ENCODE measurements at regions not wholly inside any gene's neighbourhood (a gene's known extent, or its start where the extent isn't known, plus 50 kb on each side); places are given as distances from the start of the nearest gene placed in this dataset.

DNA sequence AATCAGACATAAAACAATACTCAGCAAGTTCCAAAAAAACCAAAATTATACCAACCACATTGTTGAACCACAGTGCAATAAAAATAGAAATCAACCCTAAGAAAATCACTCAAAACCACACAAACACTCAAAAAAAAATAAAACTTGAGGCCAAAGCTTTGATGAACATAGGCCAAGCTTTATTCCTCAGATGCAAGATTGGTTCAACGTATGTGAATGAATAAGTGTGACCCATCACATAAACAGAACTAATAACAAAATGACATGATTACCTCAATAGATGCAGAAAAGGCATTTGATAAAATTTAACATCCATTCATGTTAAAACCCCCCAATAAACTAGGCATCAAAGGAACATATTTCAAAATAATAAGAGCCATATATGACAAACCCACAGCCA lies 506.1 kb upstream of the FZD8 start:
- no peak for DNase-seq

DNA sequence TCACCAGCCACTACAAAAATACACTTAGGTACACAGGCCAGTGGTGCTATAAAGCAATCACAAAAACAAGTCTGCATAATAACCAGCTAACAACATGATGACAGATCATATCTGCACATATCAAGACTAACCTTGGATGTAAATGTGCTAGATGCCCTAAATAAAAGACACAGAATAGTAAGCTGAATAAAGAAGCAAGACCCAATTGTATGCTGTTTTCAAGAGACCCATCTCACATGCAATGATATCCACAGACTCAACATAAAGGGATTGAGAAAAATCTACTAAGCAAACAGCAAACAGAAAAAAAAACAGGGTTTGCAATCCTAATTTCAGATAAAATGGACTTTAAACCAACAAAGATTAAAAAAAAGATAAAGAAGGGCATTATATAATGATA lies 505.4 kb upstream of the FZD8 start:
- no peak for DNase-seq

DNA sequence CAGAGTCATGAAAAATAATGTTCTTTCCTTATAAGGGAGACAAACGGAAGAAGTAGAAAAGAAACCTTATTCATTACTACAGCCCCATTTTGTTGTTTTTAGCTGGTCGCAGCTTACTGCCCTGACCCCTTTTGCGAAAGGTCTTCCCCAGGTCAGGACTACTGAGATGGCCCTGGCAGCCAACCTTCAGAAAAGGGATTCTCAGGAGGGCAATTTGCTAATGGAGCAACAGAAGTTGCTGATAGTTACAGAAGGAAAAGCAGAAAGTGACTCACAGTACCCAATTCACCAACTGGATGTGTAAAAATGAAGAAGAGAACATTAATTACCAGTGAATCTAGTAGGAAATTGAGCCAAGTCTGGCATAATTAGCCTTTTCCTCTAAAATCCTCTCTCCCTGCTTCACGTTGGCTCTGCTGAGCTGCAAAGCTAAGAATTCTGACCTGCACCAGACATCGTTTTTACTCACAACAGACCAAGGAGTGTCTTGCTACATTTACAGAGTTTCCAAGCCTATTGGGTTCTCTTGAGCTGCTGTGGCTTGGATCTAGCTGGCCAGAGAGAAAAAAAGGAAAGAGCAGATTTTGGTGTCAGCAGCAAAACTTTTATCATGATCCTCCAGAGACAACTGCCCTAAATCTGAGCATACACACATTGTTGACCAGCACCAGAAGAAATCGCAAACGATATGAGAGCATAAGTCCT lies 499.9 kb upstream of the FZD8 start:
- no peak for DNase-seq

DNA sequence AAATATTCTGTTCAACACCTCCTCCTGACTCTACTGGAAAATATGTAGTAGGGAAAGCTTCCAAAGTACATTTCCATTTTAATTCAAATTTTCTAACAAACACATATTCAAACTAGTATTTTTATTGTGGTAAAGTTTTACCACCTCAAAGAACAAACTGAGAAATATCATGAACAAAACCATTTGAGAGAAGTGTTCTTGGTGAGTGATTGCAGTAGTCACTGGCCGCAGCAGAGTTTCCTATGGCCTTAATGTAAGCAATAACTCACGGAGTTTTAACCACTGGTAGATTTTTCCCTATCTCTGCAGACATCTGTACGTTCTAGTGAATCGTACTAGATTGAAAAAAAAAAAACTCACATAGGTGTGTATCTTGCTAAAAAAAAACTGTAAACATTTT lies 487.0 kb upstream of the FZD8 start:
- no peak for DNase-seq

DNA sequence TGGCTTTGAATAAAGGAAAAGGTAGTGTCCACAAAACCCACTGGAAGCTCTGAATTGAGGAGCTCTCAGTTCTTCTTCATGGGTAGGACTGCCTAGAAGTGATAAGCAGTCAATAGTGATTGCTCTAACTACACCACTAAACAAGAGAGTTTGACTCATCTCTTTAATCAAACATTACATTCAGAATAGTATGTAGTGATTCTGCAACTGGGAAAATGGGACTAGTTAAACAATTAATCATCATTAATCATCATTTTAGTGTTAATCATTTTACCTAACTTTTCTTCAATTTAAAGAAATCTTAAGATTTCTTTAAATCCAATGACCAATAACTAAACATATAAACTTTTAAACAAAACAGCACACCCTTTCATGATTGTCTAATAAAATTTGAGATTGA lies 484.0 kb upstream of the FZD8 start:
- no peak for DNase-seq

DNA sequence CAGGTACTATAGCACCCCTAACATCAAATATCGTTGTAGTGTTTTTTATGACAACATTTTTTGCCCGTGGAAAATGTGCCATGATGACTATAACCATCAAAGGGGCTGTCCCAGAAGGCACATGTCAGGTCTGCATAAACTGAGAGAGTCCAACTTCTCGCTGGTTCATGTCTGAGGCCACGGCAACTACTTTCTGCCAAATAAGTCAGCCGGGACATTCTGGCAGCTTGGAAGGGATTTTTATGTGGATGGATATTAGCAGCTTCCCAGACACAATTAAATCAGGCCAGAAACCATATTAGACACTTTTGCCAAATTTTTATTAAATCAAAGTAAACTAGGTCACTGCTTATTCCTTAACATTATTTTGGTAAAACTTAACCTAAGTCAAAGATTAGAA lies 477.4 kb upstream of the FZD8 start:
- DNase-seq = no peak

DNA sequence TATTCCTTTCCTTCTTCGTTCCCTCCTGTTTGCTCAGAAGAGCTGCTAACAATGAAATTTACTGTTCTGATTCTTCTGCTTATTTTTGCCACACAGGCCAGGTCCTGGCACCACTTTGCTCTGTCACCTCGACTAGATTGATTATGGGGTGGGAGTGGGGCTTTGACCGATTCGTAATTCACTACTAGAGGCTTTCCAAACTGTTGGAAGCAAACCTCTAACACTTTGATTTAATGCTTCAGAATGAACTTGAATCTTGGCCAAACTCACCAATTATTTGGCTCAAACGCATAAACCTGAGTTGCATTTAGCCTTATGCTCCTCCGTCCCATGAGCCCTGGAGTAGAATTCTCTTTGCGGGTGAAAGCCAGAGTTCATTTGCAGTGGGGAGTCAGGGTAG lies 476.2 kb upstream of the FZD8 start:
- no peak for DNase-seq

DNA sequence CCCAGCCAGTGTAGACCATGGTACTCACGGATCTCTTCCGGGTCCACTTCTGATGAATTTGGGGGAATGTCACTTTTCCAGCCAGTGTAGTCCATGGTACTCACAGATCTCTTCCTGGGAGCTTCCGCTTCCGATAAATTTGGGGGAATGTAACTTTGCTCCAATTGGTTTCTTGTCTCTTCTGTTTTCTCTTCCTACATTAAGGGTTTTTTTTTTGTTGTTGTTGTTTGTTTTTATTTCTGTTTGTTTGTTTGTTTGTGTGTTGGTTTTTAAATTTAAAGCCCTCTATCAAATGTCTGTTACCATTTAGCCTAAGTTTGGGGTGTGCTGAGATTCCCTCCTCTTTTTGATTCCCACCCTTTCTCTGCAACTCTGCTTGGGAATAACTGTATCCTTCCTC lies 475.8 kb upstream of the FZD8 start:
- no peak for DNase-seq

DNA sequence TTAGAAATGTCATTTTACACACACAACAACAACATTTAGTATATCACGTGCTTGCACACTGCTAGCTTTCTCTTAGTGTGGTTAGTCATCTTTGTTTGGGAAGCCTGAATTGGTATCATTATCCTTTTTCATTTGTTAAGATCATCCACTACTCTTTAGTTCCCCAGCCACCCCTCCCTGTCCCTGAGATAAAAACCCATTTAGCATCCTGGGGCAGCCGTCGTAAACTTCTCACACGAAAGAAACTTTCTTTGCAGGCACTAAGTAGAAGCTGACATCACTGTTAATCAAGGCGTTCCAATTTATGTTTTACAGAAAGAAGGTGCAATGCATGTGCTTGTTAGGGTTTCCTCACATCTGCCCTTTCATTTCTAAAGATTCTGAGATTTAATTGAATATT lies 475.1 kb upstream of the FZD8 start:
- no peak for DNase-seq

DNA sequence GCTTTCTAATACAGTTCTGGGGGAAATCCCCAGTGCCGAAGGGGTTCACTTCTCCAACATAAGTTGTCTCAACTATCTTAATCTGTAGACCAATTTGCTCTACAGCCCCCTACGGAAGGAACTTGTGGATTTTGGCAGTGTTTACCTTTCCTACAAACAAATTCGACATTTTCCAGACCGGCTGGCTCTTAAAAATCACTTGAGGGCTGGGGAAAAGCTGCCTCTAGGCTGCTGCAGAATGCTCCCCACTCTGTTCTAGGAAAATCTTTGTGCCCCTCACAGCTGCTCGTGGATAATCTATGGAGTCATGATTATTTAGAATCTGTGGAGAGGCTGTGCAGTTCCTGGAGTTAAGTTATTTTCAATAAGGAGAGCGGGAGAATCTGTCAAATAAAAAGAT lies 474.6 kb upstream of the FZD8 start:
- no peak for DNase-seq

DNA sequence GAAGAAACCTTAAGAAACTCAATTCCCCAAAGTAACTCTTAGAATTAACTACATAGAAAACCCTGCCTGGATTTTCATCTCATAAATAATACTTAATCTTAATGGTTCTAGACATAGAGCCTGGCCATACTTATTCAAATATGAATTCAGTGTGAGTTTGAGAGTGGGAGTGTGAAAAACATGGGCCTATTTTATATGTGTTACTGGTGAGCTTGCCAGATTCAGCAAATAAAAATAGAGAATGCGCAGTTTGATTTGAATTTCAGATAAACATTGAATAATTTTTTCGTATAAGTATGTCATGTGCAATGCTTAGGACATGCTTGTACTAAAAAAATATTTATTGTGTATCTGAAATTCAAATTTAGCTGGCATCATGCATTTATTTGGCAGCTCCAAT lies 473.9 kb upstream of the FZD8 start:
- DNase-seq = no peak

DNA sequence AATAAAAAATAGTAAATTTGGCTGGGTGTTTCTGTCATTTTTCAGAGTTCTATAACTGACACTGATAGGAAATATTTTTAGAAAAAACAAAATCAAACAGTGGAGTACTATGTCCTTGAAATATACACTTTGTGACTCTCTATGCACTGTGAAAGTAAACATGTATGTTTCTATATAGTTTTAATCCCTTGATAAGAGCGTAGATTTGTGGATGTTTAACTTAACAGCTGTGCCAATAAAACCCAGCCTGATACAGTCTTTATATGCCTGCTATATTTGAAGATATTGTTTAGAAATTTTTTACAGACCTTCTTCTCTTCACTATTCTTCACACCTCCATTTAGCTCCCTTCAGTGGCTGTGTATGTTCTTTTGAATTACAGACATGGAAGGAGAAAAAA lies 473.3 kb upstream of the FZD8 start:
- no peak for DNase-seq

DNA sequence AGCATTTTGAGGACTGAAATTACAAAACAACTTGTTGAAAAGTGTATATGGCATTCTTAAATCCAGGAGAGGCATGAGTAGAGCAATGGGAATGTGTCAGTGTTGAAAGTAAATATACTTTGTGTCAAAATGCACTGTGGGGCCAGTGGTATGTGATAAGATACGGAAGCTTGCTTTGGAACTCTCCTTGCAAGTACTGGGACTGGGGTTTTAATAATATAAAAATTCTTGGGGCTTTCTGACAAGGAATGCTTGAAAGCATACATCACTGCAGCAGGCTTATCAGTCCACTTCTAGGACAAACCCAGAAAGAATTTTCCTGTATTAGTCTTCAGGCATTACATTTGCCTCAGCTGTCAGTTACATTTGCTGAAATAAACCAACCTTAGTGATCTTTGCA lies 472.8 kb upstream of the FZD8 start:
- DNase-seq = no peak

DNA sequence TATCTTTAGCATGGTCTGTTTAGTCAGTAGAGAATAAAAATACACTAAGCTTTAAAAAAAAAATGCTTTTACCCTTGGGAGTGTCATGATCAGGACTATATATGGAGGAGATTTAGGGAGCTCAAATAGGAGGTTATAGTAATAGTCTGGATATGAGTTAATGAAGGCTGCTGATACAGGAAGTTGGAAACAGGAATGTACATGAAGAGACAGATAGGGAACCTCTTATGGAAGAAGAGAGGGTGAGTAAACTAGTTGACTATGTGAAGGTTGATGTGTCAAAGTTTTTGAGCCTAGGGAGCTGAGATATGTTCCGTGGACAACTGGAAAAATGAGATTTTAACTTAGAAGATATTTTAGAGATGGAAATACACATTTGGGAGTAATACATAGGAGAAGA lies 472.0 kb upstream of the FZD8 start:
- DNase-seq = no peak

DNA sequence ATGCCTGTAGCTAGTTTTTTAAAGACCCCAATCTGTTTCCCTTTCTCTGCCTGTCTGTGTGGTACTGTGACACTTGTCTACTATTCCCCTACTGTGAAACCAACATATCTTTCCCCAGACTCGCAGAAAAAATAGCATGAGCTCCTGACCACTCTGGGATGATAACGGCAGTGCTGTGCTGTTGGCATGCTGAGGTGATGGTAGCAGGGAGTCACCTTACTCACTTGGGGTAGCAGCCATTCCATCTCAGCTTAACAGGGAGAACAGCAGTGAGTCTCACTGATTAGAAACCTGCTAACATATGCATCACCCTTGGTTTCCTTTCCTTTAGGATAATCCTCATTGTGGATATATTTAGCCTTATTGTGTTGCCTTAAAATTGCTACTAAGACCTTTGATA lies 469.6 kb upstream of the FZD8 start:
- DNase-seq = no peak

DNA sequence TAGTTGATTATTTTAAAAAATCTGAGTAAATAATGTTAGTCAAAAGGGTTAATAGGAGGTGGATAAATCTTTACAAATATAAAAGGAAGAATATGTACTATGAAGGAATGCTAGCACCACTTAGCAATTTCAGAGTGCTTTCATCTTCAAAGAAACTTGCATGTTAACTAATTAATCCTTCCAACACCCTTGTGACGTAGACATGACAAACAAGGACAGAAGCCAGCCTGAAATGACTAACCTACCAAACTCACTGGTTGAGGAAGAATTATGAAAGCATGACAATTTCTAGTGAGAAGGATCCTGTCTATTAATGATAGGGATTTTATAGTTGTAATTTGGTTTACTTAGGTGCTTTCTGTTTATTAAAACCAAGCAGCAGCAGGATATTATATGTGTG lies 468.0 kb upstream of the FZD8 start:
- no peak for DNase-seq

DNA sequence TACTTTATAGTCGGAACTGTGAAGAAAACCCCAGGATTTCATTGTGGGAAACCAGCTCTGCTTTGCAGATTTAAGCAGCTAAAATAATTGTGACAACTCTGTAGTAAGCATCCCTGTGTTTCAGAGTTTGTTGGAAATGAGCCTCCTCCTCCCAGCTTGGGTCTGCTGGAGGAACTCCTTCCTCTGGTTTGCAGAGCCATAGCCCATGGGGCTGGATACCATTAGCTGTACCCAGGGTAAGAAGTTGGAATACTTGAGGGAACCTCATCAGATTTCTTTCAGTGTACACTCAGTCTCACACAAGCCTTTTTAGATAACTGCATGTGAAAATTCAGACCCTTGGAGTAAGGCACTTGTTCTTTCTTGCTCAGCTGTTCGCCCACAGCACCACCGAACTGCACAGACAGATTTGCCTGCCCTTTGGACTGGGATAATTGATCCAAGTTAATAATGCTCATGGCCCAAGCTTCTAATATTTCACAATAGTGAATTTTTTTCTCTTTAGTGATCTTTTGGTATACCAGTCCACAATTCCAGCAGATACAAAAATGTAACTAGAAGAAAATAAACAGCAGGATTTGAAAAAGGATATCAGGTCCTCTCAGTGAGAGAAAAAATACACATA lies 467.4 kb upstream of the FZD8 start:
- no peak for DNase-seq

DNA sequence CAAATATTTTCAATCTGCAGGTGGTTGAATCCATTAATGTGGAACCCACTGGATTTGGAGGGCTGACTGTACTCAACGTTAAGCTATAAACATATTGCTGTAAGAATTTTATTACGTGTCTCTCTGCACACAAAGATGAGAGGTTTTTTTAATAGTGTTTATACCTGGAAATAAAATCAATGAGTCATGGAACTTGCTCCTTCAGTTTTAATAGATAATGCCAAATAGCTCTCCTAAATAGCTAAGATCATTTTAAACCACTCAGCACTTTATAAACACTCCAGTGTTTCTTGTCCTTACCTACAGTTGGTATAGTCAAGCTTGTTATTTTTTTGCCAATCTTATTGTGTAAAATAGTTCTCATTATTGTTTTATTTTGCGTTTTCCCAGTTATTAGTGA lies 455.6 kb upstream of the FZD8 start:
- no peak for DNase-seq

DNA sequence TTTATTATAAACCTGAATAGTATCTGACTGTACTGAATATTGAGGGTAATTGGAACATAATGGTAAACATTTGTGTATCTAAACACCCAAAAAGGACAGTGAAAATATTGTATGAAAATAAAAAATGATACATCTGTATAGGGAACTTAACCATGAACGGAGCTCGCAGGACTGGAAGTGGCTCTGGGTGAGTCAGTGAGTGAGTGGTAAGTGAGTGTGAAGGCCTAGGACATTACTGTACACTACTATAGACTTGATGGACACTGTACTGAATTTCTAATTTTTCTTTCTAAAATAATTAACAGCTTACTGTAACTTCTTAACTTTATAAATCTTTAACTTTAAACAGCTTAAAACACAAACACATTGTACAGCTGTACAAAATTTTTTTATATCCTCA lies 454.5 kb upstream of the FZD8 start:
- DNase-seq = no peak

DNA sequence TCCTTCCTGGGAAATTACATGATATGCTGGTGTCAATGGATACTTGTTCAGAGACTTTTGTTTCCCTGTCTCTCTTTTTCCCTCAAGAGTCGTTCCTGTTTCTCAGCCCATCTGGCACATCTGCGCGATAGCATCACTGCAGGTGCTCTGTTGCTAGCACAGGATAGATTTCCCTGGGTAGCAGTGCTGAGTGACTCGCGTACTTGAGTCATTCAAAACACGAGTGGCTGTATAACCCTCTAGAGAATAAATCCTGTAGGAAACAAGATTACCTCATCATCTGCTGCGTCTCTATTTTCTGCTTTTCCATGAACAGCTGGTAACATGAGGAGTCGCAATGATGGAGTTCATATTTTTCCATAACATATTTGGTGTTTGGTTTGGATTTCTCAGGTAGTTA lies 452.0 kb upstream of the FZD8 start:
- DNase-seq = peak; percentile 72

DNA sequence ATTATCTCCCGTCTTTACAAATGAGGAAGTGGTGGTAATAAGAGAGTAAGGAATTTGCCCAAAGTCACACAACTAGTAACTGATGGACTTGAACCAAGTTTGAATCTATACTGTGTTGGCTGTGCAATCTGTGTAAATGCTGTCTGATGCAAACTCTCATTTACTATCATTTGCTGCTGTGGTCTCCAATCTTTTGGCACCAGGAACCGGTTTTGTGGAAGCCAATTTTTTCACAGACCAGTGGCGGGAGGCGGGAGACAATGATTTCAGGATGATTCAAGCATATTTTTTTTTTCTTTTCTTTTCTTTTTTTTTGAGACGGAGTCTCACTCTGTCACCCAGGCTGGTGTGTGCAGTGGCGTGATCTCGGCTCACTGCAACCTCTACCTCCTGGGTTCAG lies 450.0 kb upstream of the FZD8 start:
- no peak for DNase-seq

DNA sequence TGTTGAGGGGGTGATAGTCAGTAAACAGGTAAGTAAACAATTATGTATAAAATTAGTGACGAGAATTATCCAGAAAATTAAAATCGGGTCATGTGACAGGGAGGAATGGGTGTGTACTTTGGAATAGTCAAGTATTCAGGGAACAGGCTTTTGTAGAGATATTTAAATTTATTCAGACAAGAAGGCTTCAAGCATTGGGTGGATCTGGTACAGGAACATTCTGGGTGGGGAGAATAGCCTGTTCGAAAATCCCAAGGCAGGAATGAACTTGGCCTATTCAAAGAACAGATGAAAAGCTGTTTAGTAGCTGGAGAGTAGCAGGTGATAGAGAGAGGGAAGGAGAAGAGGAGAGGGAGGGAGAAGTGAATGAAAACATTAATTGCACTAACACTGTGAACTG lies 448.9 kb upstream of the FZD8 start:
- DNase-seq = no peak

DNA sequence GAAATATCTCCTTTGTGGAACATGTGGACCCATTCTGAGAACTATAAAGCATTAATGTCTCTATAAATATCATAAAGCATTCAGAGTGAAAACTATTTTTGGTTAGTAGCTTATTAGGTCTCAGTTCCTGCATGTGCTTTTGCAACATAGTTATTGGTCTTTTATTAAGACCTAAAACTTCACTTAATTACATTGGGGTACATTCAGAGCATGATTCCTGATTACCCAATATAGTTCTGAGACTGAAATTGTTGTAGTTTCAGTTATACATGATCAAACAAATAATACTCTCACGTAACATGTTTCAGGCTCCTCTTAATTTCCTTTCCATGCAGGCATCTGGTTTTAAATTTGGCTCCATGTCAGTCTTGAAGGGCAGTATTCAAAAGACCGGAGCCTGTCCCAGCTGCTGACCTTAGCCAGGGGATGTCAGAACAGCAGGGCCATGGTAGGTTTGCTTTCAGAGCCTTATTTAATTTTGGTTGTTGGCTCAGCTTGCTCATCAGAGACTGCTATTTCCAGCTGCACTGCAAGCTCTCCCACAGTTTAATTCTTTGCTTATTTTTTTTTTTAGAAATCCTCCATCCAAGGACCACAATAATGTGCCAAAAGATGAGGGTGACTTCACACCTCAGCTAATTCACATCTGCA lies 447.8 kb upstream of the FZD8 start:
- no peak for DNase-seq
